Inferior parietal cortex (tissue), 1 donor: ENCODE measurements at regions not wholly inside any gene's neighbourhood (a gene's known extent, or its start where the extent isn't known, plus 50 kb on each side); places are given as distances from the start of the nearest gene placed in this dataset.

Experiments
- DNase-seq: peaks from one replicate; pipeline ENCODE4 v3.0.0-alpha.2; 2016; ENCODE audit errors: extremely low spot score

DNA sequence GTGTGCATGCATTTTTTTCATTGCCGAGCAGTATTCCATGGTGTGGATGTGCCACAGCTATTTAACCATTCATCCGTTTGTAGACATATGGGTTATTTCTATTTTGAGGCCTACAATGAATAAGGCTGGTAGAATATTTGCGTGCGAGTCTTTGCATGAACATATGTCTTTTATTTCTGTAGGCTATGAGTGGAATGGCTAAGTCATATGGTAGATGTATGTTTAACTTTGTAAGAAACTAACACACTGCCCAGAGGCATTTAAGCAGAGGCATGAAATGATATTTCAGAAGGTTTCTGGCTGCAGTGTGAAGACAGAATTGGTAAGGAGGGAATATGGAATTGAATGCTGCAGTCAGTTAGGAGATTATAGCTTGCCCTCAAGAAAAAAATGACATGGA, 457.4 kb upstream of the CDH4 start:
- DNase-seq: no peak

DNA sequence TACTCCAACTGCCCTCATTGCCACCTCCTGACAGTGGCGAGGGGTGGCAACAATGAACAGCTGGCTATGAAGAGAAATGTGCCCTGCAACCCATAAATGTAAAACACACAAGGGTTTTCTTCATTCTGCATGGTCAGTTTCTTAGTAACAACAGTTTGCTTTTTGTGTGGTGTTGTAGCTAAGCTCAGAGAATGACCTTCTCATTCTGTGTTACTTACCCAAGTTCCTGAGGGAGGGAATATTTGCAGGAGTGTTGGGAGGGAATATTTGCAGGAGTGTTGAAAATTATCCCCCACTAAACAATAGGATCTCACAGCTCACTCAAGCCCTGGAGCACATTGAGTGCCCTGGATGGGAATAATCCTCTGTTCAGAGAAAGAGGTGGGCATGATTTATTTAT, 456.4 kb upstream of the CDH4 start:
- no peak for DNase-seq

DNA sequence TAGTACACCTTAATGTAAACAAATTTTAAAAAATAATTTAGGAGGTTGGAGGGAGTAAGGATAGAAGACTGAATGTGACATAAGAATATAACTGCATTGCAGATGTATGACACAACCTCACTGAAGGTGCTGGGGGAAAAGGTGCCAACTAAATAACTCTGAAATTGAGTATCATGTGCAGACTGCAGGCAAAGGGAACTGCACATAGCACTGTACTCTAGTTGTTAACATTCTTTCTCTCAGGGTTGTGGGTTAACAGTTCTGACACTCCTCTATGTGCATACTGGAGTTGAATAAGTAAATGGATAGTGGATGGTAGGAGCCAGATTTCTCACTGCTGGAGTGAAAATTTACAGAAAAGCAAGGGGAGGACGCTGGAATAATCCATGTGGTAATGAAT, 451.9 kb upstream of the CDH4 start:
- no peak for DNase-seq

DNA sequence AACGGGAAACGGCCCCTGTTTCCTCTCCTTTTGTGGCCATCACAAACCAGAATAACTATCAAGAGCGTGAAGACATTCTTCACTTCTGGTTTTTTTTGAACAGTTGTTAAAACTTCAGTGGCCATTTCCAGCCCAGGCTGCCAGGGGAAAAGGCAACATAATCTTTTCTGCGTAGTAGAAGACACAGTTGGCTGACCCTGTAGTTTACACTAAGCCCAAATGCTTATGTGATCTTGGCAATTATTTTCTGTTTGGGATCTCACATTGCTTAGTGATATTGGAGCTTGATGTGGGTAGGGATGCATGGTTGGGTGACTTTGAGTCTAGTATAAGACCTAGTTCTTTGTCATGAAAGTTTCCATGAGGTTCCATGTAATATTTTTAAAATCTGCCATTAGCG, 449.4 kb upstream of the CDH4 start:
- no peak for DNase-seq

DNA sequence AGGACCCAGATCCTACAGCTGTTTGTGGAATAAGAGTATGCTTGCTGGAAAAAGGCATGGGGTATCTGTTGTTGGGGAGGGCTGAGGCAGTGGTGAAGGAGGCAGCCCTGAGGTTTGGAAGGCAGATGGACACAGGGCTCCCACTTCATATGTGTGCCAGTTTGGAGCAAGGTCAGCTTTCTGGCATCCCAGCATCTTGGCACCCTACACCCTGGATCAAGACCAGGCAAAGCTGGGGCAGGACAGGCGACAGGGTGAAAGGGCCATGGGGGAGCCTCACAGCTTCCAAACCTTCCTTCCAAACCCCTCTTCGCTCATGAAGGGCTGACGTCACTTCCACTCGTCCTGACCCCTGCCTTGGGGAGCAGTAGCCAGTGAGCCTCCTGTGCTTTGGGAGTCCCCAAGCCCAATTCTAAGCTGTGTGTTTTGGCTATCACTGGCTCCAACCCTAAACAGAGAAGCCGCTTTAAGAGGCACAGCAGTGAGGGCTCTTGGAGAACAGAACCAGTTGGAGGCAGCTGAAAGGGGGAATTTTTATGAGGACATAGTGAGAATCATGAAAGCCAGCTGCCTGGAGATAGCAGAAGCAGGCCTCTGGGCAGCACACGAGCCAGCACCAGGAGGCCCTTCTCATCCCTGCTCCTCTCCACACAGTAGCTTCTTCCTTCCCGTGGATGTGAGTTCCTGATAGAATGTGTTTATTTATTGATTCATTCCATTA, 448.6 kb upstream of the CDH4 start:
- DNase-seq: no peak

DNA sequence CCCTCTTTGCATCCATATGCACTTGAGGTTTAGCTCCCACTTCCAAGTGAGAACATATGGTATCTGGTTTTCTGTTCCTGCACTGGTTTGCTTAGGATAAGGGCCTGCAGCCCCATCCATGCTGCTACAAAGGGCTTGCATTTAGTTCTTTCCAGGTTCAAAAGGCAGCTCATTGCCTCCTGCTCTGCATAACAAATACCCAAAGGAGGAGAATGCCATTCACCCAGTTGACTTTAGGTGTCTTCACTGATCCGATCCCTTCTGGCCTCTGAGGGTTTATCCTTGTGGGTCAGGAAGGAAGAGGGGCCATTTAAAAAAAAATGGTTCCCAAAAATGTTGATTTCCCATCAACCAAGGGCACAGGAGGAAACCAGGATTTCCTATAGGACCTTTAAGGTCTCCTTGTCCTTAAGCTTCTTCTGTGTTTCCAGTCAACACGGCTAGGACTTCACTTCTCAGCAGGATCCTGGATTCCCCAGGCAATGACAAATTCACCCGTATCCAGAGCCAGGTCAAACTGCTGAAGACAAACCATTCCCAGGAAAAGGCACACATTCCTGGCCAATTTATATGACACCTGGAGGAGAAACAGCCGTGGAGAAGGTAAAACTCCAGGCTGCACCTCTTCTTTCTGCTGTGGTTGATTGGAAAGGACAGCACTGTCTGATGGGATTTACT, 447.7 kb upstream of the CDH4 start:
- no peak for DNase-seq

DNA sequence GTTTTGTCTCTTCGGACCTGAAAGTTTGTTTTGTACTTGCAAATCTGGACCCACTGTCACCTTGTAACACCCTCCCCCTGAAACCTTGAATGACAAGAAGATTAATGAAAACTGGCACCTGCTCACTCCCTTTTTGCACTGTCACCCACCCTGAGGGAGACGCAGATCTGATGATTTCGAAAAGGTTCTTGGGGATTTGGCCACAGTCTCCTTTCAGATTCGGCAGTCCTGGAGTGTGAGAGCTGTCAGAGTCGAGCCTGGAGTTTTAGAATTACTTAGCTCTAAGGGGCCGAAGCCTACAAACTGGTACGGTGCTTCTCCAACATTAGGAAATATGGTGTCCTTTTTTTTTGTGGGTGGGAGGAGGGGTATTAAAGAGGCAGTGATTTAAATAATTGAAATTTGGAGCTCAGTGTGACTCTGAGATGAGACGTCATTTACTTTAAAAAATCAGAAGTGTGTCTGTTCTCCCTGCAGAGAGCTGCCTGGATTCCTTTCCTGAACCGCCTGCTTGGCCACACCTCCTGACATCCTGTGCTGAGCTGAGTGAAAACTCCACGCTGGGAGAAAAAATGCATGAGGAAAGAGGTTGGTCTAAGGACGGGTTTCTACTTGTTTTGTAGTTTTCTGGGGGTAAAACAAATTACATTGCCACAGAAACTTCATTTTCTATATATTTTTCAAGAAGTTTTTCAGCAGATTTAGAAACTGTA, 447.0 kb upstream of the CDH4 start:
- no peak for DNase-seq

DNA sequence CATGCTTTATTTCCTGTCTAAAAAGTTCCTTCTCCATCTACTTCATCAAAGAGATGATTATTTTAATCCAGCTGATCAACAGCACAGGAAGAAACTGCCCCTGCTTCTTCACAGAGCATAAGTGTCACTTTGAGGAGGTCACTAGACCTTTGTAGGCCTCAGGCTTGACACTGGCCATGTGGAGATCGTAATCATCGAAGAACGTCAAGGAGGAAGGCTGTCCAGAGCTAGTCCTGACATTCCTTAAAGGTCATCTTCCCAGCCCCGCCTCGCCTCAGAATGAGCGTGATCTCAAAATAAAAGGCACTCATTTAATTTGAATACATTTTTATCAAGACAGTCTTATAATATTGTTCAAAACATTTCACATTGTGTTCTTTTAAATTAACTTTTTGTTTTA, 445.7 kb upstream of the CDH4 start:
- DNase-seq: no peak

DNA sequence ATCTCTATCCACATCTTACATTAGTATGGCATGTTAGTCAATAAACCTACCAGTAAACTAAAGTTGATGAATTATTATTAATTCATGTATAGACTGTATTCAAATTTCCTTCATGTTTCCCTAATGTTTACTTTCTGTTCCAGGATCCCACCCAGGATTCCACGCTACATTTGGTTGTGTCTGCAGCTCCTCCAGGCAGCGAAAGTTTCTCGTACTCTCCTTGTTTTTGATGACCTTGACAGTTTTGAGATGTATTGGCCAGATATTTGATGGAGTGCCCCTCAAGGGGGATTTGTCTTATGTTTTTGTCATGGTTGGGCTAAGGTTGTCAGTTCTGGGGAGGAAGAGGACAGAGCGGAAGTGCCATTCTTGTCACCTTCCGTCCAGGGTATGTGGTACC, 445.2 kb upstream of the CDH4 start:
- DNase-seq: no peak

DNA sequence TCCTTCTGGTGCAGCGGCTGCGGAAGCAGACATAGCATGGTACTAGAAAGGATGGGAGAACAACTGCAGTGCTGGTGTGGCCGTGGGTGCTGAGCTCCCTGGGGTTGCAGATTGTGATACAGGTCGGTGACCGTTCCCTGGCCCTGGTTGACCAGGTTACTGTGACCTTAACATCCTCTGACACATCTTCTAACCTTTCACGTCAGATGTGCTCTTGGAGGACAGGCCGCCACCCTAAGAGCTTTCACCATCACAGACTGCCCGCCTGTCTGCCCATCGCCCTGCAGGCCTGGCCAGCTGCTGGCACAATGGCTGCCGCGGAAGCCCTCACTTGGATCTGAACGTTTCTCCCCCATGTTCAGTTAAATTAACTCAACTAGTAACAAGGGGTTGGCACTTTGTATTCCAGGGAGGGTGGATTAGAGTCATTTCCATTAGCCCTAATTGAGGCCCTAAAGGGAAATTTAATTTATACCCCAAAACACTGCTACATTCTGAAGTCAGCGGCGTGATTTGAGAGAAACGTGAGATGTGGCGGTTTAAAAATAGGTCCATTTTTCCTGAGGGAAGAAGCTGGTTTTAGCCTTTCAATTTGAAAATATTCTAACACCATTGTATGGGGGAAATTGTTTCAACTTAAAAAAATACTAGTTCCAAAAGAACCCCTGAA, 443.9 kb upstream of the CDH4 start:
- no peak for DNase-seq

DNA sequence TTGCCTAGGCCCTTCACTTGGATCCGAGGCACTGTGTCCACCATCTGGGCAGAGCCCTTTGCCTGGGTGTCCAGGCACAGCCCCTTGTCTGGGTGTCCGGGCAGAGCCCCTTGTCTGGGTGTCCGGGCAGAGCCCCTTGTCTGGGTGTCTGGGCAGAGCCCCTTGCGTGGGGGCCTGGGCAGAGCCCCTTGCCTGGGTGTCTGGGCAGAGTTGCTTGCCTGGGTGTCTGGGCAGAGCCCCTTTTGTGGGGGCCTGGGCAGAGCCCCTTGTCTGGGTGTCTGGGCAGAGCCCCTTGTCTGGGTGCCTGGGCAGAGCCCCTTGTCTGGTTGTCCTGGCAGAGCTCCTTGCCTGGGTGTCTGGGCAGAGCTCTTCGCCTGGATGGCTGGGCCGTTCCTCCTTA, 443.4 kb upstream of the CDH4 start:
- DNase-seq: no peak

DNA sequence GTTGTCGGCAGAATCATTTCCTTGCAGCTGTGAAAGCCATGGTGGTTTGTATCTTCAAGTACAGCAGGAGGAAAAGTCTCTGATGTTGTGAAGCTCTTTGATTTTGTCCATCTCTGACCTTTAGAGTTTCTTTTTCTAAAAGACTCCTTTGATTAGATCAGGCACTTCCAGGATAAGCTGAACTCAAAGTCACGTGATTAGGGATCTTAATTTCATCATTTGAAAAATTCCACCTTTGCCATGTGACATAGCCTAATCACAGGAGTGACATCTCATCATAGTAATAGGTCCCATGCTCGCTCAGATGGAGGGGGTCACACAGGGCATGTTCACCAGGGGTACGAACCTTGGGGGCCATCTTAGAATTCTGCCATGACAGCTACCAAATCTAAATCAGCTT, 441.5 kb upstream of the CDH4 start:
- DNase-seq: no peak

DNA sequence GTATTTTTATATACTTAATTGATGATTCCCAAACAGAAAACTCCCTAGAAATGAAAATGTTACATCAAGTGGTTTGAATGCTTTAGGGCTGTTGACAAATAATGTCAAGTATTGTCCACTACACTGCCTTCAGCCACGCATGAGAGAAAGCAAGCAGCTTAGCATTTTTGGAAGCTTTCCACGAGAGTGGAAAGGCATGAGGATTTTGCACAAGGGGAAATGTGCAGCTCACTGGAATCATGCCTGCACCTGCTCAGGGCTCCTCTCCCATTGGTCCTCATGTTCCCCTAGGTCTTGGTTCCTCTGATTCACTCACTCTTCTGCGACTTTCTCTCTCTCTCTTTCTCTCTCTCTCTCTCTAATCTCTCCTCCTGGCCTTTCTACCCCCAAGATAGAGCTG, 439.5 kb upstream of the CDH4 start:
- no peak for DNase-seq

DNA sequence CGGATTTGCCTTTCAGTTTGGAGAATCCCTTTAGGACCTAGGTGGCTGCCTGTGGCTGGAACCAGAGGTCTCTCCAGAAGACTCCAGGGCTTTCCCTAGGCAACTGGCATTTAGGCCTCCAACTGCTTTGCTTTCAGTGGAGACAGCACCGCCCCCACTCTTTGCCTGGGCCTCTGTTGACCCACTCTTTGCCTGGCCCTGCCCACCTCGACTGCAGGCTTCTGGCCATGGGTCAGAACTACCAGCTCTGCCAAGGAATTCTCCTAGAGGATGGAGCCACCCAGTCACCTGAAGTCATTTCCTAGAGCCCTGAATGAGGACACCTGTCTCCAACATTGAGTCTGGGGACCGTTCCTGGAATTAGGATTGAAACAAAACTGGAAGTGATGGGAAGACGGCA, 439.0 kb upstream of the CDH4 start:
- no peak for DNase-seq

DNA sequence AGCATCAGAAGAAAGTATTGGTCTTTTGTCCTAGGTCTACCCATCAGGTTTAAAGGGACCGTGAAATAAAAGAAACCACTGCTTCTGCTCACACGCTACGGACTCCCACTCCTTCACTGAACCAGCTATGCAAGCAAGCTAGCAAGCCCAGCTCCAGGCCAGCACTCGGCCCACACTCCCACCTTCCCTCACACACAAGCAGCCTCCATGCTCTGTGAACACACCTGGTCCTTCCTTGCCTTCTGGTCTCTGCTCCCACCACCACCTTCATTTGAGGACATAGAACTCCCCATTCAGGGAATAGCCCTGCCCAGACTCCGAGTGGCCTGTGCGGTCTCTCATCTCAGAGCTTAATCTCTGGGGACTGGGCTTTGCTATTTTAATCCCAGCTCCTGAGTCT, 436.4 kb upstream of the CDH4 start:
- no peak for DNase-seq

DNA sequence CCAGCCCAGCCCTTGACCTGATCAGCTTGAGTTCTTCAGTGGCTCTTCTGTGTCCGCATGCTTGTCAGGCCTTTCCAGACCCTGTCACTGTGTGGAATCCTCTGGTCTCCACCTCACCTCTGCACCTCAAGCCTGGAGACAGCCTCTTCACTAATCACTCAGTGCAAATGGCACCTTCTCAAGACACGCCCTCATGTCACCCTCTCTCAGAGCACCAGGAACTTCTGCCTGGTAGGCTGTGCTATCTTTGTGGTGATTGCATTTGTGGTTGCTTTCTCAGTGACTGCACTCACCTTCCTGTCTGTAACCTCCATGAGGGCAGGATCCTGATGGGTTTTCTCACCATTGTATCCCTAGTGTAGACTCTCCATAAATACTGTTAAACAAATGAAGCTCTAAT, 435.2 kb upstream of the CDH4 start:
- DNase-seq: no peak

DNA sequence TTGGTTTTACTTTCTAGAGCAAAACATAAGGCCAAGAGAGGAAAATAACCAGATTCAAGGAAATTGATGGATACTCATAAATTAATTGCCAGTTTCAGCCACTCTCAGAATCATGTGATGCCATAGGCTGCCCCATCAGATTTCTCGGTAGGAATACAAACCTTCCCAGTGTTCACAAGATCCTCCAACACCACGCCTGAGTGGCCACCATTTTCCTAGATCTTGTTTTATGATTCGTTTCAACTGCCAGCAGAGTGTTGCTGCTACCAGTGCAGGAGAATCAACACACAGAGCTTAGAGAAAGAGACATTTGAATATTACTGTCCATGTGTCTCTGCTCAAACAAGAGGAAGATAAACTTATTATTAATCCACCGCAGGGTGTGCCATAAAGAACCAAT, 434.2 kb upstream of the CDH4 start:
- no peak for DNase-seq

DNA sequence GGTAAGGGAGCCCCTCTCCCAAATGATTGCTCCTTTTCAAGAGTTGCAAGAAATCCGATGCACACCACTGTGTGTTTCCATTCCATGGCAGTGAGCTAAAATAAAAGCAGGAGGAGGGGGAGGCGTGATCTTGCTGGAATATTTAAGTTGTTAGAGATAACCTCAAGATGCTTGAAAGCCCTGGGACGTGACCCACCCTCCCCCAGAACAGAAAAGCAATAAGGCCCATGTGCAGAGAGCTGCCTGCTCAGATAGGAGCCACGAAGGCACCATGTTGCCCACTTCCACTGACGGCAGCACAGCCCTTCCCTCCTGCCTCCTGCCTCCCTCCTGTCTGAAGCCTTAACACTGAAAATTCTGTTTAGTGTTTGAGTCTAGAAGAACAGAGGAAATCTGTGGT, 432.6 kb upstream of the CDH4 start:
- no peak for DNase-seq

DNA sequence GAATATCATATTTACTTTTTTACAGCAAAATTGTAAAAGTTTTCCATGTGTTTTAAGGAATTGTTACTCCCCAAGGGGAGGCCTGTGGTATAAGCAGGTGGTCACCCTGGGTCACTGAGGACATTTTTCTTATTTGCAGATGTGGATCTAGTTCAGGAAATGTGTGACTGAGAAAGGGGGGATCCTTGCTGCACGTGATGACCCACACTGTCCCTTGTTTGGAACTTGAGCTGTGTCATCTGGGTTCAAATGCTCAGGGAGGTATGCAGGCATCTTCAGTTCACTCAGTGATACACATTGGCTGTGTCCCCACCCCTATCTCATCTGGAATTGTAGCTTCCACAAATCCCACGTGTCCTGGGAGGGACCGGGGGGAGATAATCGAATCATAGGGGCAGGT, 431.9 kb upstream of the CDH4 start:
- no peak for DNase-seq

DNA sequence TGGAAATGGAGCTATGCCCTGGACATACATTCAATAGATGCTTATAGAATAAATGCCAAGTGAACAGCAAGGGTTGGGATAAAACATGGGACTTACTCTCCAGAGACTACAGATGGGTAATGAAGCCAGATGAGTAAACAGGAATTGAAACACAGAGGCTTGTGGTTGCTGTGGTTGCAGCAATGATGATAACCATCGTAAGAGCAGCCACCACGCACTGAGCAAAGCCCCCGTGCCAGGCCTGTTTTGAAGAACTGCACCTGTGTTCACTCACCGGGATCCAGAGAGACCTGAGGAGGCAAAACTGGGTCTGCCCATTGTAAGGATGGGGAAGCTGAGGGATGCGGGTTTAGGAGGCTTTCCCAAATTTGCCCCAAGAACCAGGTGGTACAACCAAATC, 431.1 kb upstream of the CDH4 start:
- DNase-seq: no peak

DNA sequence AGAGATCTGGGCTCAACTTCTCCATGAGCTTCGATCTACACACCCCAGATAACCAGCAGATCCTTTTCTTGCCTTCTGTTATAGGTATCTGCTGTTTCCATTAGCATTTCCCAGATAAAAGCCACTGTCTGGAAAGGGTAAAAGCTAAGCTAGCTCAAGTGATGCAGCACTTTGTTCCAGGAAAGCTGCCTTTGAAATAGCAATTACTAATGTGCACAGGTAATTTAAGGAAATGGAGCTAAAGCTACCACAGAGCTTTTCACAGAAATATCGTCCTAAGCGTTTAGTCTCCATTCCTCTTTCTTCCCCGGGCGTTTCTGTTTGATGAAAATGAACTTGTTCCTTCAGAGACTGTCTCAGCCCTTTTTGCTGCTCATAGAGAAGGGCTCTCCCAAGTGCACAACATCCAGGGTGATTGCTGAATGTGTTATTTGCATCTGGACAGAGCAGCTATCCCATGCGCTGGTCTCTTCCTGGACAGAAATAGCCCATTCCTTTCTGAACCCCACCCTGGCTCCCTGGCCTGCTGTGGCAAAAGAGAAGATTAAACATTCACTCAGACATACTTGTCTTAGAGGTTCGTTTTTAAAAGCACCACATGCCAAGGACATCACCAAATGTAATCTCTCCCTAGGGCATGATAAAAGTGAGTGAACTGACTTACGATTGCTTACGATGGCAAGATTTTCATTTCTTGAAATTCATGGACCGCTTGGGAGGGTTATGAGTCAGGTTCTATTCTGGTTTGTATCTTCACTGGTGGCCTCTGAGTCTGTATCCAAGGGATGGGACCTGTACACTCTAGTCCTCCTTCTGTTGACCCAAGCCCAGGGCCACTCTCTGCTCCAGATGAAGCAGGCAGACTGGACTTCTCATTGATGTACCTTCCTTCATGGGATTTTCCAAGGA, 429.1 kb upstream of the CDH4 start:
- no peak for DNase-seq

DNA sequence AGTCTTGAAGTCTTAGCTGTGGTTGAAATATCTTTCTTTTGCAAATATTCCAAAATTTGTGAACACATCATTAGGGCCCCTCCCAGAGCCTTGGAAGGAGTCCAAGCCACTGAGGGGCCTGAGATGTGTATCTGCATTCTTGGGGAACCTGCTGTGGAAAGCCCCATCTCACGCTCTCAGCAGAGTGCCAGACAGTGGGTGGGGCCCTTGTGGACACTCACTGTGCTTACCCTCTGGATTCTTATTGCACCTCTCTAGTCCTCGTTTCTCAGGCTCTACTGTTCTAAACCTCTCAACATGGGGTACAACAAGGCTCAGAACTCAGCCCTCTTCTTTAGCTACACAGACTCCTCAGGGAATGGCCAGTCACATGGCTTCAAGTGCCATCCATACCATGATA, 416.2 kb upstream of the CDH4 start:
- DNase-seq: no peak
